ENCODE measurements at regions not wholly inside any gene's neighbourhood (a gene's known extent, or its start where the extent isn't known, plus 50 kb on each side); places are given as distances from the start of the nearest gene placed in this dataset.
"Not testable (repeated sequence)": the region's sequence is repeated elsewhere in the genome, so short reads cannot be mapped to it uniquely, and the experiment has no call there.

DNA sequence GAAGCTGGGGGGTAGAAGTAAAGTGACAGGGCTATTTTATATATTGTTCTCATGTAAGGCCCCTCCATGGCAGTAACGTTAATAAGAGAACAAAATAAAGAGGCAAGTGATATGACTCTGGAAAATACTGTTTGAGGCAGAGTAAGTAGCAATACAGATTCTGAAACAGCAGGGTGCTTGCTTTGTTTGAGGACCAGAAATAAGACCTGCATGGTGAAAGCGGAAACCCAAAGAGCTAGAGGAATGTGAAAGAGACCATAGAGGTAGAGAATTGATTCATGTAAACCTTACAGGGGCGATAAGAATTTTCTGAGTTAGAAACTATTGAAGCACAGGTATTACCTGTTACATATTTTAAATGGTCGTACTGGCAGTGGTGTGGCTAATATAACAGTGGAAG, 1517.1 kb downstream of the SI start:
- TF ChIP-seq, protein P1, sequence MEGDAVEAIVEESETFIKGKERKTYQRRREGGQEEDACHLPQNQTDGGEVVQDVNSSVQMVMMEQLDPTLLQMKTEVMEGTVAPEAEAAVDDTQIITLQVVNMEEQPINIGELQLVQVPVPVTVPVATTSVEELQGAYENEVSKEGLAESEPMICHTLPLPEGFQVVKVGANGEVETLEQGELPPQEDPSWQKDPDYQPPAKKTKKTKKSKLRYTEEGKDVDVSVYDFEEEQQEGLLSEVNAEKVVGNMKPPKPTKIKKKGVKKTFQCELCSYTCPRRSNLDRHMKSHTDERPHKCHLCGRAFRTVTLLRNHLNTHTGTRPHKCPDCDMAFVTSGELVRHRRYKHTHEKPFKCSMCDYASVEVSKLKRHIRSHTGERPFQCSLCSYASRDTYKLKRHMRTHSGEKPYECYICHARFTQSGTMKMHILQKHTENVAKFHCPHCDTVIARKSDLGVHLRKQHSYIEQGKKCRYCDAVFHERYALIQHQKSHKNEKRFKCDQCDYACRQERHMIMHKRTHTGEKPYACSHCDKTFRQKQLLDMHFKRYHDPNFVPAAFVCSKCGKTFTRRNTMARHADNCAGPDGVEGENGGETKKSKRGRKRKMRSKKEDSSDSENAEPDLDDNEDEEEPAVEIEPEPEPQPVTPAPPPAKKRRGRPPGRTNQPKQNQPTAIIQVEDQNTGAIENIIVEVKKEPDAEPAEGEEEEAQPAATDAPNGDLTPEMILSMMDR (IDR thresholded peaks at IDR 0.05; ENCODE audit: control insufficient read depth, insufficient read depth, low read depth, low read length, missing control alignments), result no peak
- no peak overlapping the region for H3K4me3 ChIP-seq (ENCODE audit: control insufficient read depth, low read depth, low read length)
- no peak for DNase-seq (ENCODE audit: low read depth)

DNA sequence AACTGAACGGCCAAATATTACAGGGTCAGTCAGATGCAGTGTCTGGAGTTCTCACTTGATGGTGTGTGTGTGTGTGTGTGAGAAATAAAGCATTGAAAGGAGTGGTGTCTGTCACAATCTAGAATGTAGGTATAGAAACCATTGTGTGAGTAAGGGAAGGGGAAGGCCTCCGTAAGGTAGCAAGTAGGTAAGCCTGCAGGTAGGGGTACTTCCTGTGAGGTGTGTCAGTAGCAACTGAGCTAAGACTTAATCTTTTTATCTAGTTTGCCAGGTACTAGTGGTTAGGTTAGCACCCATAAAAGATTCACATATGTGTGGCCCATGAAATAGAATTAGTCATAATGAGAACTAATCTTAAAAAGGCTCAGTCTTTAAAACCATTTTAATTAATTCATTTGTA, 1517.8 kb downstream of the SI start:
- TF ChIP-seq, protein P1 (IDR thresholded peaks at IDR 0.05; ENCODE audit: control insufficient read depth, insufficient read depth, low read depth, low read length, missing control alignments), result no peak
- no peak overlapping the region for H3K4me3 ChIP-seq (ENCODE audit: control insufficient read depth, low read depth, low read length)
- no peak for DNase-seq (ENCODE audit: low read depth)

DNA sequence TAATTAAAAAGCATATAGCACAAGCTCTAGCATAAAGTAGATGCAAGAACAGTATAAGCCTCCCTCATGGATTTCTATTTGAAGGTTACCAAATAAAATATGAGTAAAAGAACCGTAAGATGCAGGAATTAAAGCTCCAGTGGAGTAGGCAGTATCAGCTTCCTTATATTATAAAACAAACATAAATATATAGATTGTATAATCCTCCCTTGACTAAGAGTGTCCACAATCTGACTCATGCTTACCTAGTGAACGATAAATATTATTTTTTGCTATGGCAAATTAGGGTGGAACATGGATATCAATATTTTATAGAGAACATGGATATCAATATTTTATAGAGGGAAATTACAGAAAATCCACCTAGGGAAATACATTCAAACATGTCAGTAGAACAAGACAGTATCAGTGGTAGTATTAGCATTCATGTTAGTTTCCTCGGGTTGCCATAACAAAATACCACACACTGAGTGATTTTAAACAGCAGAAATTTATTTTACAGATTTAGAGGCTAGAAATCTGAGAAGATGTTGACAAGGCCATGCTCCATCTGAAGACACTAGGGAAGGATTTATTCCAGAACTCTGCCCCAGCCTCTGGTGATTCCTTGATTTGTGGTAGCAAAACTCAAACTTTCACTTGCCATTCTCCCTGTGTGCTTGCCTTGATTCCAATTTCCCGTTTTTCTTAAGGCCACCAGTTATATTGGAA, 1521.3 kb downstream of the SI start:
- no peak for DNase-seq (ENCODE audit: low read depth)
- TF ChIP-seq, protein P1 (IDR thresholded peaks at IDR 0.05; ENCODE audit: control insufficient read depth, insufficient read depth, low read depth, low read length, missing control alignments), result no peak
- no peak overlapping the region for H3K4me3 ChIP-seq (ENCODE audit: control insufficient read depth, low read depth, low read length)

DNA sequence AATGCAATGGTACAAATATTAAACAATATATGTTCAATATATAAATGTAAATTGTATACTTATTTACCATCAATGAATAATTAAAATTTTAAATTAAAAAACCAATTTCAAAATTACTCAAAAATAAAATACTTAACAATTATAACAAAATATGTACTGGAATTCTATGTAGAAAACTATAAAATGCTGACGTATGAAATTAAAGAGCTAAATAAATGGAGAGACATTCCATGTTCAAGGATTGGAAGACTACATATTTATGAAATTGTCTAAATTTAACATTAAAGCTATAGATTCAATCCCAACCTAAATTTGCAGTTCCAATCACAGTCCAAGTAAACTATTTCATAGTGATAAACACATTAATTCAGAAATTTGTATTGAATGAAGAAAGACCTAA, 1522.4 kb downstream of the SI start:
- TF ChIP-seq, protein P1 (IDR thresholded peaks at IDR 0.05; ENCODE audit: control insufficient read depth, insufficient read depth, low read depth, low read length, missing control alignments), result no peak
- no peak overlapping the region for H3K4me3 ChIP-seq (ENCODE audit: control insufficient read depth, low read depth, low read length)
- DNase-seq (ENCODE audit: low read depth), result no peak

DNA sequence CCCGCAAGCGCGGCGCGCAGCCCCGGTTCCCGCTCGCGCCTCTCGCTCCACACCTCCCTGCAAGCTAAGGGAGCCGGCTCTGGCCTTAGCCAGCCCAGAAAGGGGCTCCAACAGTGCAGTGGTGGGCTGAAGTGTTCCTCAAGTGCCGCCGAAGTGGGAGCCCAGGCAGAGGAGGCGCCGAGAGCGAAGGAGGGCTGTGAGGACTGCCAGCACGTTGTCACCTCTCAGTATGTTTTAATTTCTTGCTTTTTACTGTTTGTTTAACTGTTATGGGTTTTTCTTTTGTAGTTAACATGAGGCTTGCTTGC, 1525.7 kb downstream of the SI start:
- no peak for DNase-seq (ENCODE audit: low read depth)
- TF ChIP-seq, protein P1 (IDR thresholded peaks at IDR 0.05; ENCODE audit: control insufficient read depth, insufficient read depth, low read depth, low read length, missing control alignments), result no peak
- H3K4me3 ChIP-seq (ENCODE audit: control insufficient read depth, low read depth, low read length), result no peak overlapping the region

DNA sequence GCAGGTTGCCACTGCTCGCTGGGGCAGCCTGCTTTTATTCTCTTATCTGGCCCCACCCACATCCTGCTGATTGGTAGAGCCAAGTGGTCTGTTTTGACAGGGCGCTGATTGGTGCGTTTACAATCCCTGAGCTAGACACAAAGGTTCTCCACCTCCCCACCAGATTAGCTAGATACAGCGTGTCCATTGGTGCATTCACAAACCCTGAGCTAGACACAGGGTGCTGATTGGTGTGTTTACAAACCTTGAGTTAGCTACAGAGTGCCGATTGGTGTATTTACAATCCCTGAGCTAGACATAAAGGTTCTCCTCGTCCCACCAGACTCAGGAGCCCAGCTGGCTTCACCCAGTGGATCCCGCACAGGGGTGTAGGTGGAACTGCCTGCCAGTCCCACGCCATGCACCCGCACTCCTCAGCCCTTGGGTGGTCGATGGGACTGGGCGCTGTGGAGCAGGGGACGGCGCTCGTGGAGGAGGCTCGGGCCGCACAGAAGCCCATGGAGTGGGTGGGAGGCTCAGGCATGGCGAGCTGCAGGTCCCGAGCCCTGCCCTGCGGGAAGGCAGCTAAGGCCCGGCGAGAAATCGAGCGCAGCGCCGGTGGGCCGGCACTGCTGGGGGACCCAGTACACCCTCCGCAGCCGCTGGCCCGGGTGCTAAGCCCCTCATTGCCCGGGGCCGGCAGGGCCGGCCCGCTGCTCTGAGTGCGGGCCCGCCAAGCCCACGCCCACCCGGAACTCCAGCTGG, 1526.2 kb downstream of the SI start:
- H3K4me3 ChIP-seq (ENCODE audit: control insufficient read depth, low read depth, low read length); DNase-seq (ENCODE audit: low read depth): not testable (repeated sequence)

DNA sequence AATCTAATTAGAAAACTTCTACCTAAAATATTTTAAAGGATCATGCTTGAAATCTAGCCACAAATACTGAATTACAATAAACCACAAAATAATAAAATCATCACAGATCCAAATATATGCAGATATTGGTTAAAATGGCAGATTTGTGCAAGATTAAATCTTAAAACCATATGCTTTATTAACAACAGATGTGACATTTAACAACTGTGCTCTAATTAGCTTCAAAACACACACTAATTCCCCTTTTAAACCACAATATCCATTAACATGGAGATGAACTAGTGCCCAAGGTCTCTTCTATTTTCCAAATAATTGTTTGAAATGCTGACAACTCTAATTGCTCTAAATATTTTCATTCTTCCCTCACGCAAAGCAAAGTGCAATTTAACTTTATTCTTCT, 1530.3 kb downstream of the SI start:
- TF ChIP-seq, protein P1 (IDR thresholded peaks at IDR 0.05; ENCODE audit: control insufficient read depth, insufficient read depth, low read depth, low read length, missing control alignments), result no peak
- no peak overlapping the region for H3K4me3 ChIP-seq (ENCODE audit: control insufficient read depth, low read depth, low read length)
- no peak for DNase-seq (ENCODE audit: low read depth)
